IPS-15b (cell line): ENCODE measurements at regions not wholly inside any gene's neighbourhood (a gene's known extent, or its start where the extent isn't known, plus 50 kb on each side); places are given as distances from the start of the nearest gene placed in this dataset.
"Not testable (repeated sequence)": the region's sequence is repeated elsewhere in the genome, so short reads cannot be mapped to it uniquely, and the experiment has no call there.

Source experiments
- H3K27me3 ChIP-seq: one replicate; pipeline ENCODE4 v1.6.1; 2013; ENCODE audit warnings: low read length; ENCODE audit not compliant: control insufficient read depth, insufficient read depth
- H3K36me3 ChIP-seq: one replicate; pipeline ENCODE4 v1.6.1; 2013; ENCODE audit warnings: low read length; ENCODE audit not compliant: control insufficient read depth, insufficient read depth
- H3K4me1 ChIP-seq: one replicate; pipeline ENCODE4 v1.6.1; 2013; ENCODE audit warnings: mild to moderate bottlenecking, low read length; ENCODE audit not compliant: control insufficient read depth, insufficient read depth
- H3K4me3 ChIP-seq: one replicate; pipeline ENCODE4 v1.5.1; 2013; ENCODE audit warnings: low read depth, low read length
- H3K9ac ChIP-seq: one replicate; pipeline ENCODE4 v1.6.1; 2013; ENCODE audit warnings: low read depth, mild to moderate bottlenecking, low read length
- H3K9me3 ChIP-seq: one replicate; pipeline ENCODE4 v1.6.1; 2013; ENCODE audit warnings: mild to moderate bottlenecking, low read length; ENCODE audit not compliant: control insufficient read depth, insufficient read depth

GRCh38 chr7:50852901-50853300 lies 70.2 kb upstream of the GRB10 start:
- H3K9me3 ChIP-seq: no peaks in the 10 kb centered on the region
- H3K4me3 ChIP-seq: no peak overlapping the region
- no peaks in the 10 kb centered on the region for H3K27me3 ChIP-seq

GRCh38 chr7:50851891-50852290 lies 69.2 kb upstream of the GRB10 start:
- H3K4me3 ChIP-seq: no peak overlapping the region
- no peaks in the 10 kb centered on the region for H3K27me3 ChIP-seq
- no peak overlapping the region for H3K9ac ChIP-seq
- no peaks in the 10 kb centered on the region for H3K36me3 ChIP-seq
- H3K4me1 ChIP-seq: no peaks in the 10 kb centered on the region
- H3K9me3 ChIP-seq: no peaks in the 10 kb centered on the region

More at GRCh38 chr7:50852901-50853300, 70.2 kb upstream of the GRB10 start:
- no peaks in the 10 kb centered on the region for H3K4me1 ChIP-seq
- no peaks in the 10 kb centered on the region for H3K36me3 ChIP-seq
- H3K9ac ChIP-seq: no peak overlapping the region

GRCh38 chr7:50851451-50851850 lies 68.8 kb upstream of the GRB10 start:
- Histone ChIP-seq H3K36me3 (no peaks in the 10 kb centered on the region), H3K27me3 (no peaks in the 10 kb centered on the region), H3K4me1 (no peaks in the 10 kb centered on the region), H3K9ac (no peak overlapping the region), H3K4me3 (no peak overlapping the region), H3K9me3 (no peaks in the 10 kb centered on the region)

- Histone ChIP-seq H3K9ac (no peak overlapping the region), H3K9me3 (no peaks in the 10 kb centered on the region), H3K4me1 (no peaks in the 10 kb centered on the region), H3K4me3 (no peak overlapping the region), H3K27me3 (no peaks in the 10 kb centered on the region), H3K36me3 (no peaks in the 10 kb centered on the region)
Measured at GRCh38 chr7:50849991-50850390, 67.3 kb upstream of the GRB10 start.

GRCh38 chr7:50848203-50848602 lies 65.5 kb upstream of the GRB10 start:
- Histone ChIP-seq H3K9ac (no peak overlapping the region), H3K4me3 (no peak overlapping the region), H3K36me3 (no peaks in the 10 kb centered on the region), H3K9me3 (no peaks in the 10 kb centered on the region), H3K4me1 (no peaks in the 10 kb centered on the region), H3K27me3 (no peaks in the 10 kb centered on the region)

- not testable (repeated sequence) for H3K9ac ChIP-seq, H3K4me3 ChIP-seq, H3K27me3 ChIP-seq, H3K36me3 ChIP-seq, H3K9me3 ChIP-seq, H3K4me1 ChIP-seq
Measured at GRCh38 chr7:50844861-50845260, 62.2 kb upstream of the GRB10 start.

- Histone ChIP-seq H3K4me1 (no peaks in the 10 kb centered on the region), H3K4me3 (no peak overlapping the region), H3K9ac (no peak overlapping the region), H3K27me3 (no peaks in the 10 kb centered on the region), H3K36me3 (no peaks in the 10 kb centered on the region), H3K9me3 (no peaks in the 10 kb centered on the region)
Measured at GRCh38 chr7:50842041-50842440, 59.3 kb upstream of the GRB10 start.

GRCh38 chr7:50838675-50839377 lies 56.1 kb upstream of the GRB10 start:
- no peaks in the 10 kb centered on the region for H3K9me3 ChIP-seq
- H3K27me3 ChIP-seq: no peaks in the 10 kb centered on the region
- no peak overlapping the region for H3K4me3 ChIP-seq
- H3K36me3 ChIP-seq: no peaks in the 10 kb centered on the region
- H3K4me1 ChIP-seq: no peaks in the 10 kb centered on the region
- H3K9ac ChIP-seq: no peak overlapping the region

- no peaks in the 10 kb centered on the region for H3K4me1 ChIP-seq
- no peak overlapping the region for H3K4me3 ChIP-seq
- H3K9ac ChIP-seq: no peak overlapping the region
- no peaks in the 10 kb centered on the region for H3K9me3 ChIP-seq
- H3K36me3 ChIP-seq: no peaks in the 10 kb centered on the region
- peaks cover under 1% of the 10 kb centered on the region for H3K27me3 ChIP-seq
Measured at GRCh38 chr7:50837965-50838364, 55.3 kb upstream of the GRB10 start.

GRCh38 chr7:50836646-50837045 lies 54.0 kb upstream of the GRB10 start:
- H3K9me3 ChIP-seq: no peaks in the 10 kb centered on the region
- peaks cover 4% of the 10 kb centered on the region for H3K27me3 ChIP-seq
- H3K36me3 ChIP-seq: no peaks in the 10 kb centered on the region
- H3K4me3 ChIP-seq: no peak overlapping the region
- no peaks in the 10 kb centered on the region for H3K4me1 ChIP-seq
- no peak overlapping the region for H3K9ac ChIP-seq

- Histone ChIP-seq H3K27me3 (peaks cover 4% of the 10 kb centered on the region), H3K36me3 (no peaks in the 10 kb centered on the region), H3K4me1 (no peaks in the 10 kb centered on the region), H3K9ac (no peak overlapping the region), H3K9me3 (no peaks in the 10 kb centered on the region), H3K4me3 (no peak overlapping the region)
Measured at GRCh38 chr7:50835156-50835555, 52.5 kb upstream of the GRB10 start.

GRCh38 chr7:50834679-50835078 lies 52.0 kb upstream of the GRB10 start:
- Histone ChIP-seq H3K4me1 (no peaks in the 10 kb centered on the region), H3K4me3 (no peak overlapping the region), H3K27me3 (peaks cover 4% of the 10 kb centered on the region), H3K36me3 (no peaks in the 10 kb centered on the region), H3K9me3 (no peaks in the 10 kb centered on the region), H3K9ac (no peak overlapping the region)
